ENCODE measurements at regions not wholly inside any gene's neighbourhood (a gene's known extent, or its start where the extent isn't known, plus 50 kb on each side); places are given as distances from the start of the nearest gene placed in this dataset.

DNA sequence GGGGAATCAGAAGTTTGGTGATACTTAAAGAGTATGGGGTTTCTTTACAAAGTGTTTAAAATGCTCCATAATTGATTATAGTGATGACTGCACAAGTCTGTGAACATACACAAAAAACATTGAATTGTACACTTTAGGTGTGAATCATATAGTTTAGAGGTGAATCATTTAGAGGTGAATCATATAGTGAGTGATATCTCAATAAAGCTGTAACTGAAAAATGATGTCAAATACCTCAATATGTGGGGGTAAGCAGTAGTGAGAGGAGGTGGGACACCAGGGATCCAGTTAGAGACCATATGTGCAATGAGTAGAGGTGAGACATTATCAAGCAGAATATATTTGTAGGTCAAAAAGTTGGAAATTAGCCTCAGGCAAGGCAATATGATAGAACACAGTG, 264.5 kb downstream of the PMP22 start:
- Histone ChIP-seq H3K4me2 (no peak overlapping the region), H3K4me3 (no peak overlapping the region), H3K36me3 (replicated peaks; ENCODE audit: insufficient read depth, low read depth) (peaks cover 4% of the 10 kb centered on the region), H3K27me3 (no peaks in the 10 kb centered on the region), H3K9me3 (ENCODE audit: low read depth) (no peaks in the 10 kb centered on the region), H2AFZ (no peak overlapping the region), H3K9me2 (replicated peaks; ENCODE audit: insufficient read depth) (no peaks in the 10 kb centered on the region), H3K27ac (no peak overlapping the region), H4K20me1 (ENCODE audit: insufficient read depth, poor library complexity, severe bottlenecking) (no peaks in the 10 kb centered on the region), H3K79me2 (no peaks in the 10 kb centered on the region), H3K4me1 (ENCODE audit: insufficient read depth) (no peaks in the 10 kb centered on the region)
- DNase-seq (ENCODE audit: low spot score) = no peak
- TF ChIP-seq EZH2 (IDR thresholded peaks at IDR 0.05; ENCODE audit: borderline replicate concordance) = no peak
- TF ChIP-seq, protein P1, sequence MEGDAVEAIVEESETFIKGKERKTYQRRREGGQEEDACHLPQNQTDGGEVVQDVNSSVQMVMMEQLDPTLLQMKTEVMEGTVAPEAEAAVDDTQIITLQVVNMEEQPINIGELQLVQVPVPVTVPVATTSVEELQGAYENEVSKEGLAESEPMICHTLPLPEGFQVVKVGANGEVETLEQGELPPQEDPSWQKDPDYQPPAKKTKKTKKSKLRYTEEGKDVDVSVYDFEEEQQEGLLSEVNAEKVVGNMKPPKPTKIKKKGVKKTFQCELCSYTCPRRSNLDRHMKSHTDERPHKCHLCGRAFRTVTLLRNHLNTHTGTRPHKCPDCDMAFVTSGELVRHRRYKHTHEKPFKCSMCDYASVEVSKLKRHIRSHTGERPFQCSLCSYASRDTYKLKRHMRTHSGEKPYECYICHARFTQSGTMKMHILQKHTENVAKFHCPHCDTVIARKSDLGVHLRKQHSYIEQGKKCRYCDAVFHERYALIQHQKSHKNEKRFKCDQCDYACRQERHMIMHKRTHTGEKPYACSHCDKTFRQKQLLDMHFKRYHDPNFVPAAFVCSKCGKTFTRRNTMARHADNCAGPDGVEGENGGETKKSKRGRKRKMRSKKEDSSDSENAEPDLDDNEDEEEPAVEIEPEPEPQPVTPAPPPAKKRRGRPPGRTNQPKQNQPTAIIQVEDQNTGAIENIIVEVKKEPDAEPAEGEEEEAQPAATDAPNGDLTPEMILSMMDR (IDR thresholded peaks at IDR 0.05; ENCODE audit: poor library complexity) = no peak
- no peak for TF ChIP-seq EZH2phosphoT487 (IDR thresholded peaks at IDR 0.05; ENCODE audit: low read depth, severe bottlenecking, unreplicated experiment)

DNA sequence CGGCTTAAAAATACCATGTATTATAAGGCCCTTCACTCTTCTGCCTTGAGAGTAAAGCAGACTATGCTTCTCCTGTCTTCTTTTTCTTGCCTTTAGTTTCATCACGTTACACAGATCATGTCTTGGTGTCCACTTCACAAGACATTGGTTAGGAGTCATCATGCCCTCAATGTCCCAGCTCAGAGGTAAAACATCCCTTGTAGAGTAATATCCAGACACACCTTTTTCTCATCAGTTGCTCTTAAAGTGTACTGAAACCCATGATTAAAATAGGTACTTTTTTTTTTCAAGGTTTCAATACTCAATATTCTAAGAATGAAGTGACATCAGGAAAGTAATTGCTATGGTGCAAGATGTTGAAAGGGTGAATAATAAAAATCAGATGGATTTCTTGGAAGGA, 267.8 kb downstream of the PMP22 start:
- Histone ChIP-seq H3K36me3 (replicated peaks; ENCODE audit: insufficient read depth, low read depth) (peaks cover 4% of the 10 kb centered on the region), H4K20me1 (ENCODE audit: insufficient read depth, poor library complexity, severe bottlenecking) (no peaks in the 10 kb centered on the region), H2AFZ (no peak overlapping the region), H3K9me2 (replicated peaks; ENCODE audit: insufficient read depth) (no peaks in the 10 kb centered on the region), H3K27me3 (no peaks in the 10 kb centered on the region), H3K4me2 (no peak overlapping the region), H3K79me2 (no peaks in the 10 kb centered on the region), H3K4me3 (no peak overlapping the region), H3K9me3 (ENCODE audit: low read depth) (no peaks in the 10 kb centered on the region), H3K27ac (no peak overlapping the region), H3K4me1 (ENCODE audit: insufficient read depth) (no peaks in the 10 kb centered on the region)
- DNase-seq (ENCODE audit: low spot score) = no peak
- no peak for TF ChIP-seq EZH2phosphoT487 (IDR thresholded peaks at IDR 0.05; ENCODE audit: low read depth, severe bottlenecking, unreplicated experiment)
- TF ChIP-seq, protein P1 (IDR thresholded peaks at IDR 0.05; ENCODE audit: poor library complexity) = no peak
- no peak for TF ChIP-seq EZH2 (IDR thresholded peaks at IDR 0.05; ENCODE audit: borderline replicate concordance)
- 97% methylated on average over 2 of the region's 2 CpGs for WGBS (ENCODE audit: low lambda C conversion rate, missing lambda C conversion rate)

DNA sequence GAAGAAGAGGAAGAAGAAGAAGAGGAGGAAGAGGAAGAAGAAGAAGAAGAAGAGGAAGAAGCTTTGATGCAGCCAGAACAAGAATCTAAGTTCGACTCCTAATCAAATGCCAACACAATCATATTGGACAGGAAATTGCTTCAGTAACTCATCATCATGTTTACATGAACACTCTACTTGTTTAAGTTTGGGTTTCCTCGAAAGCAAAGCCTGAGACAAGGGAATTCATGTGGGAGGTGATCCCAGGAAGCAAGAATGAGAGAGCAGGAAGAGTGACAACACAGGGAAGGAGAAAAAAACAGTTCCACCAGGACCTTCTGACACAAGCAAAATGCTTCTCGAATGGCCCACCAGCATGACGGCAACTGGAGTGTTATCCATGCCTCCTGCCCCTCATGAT, 279.0 kb downstream of the PMP22 start:
- H3K4me3 ChIP-seq = no peak overlapping the region
- no peaks in the 10 kb centered on the region for H3K4me1 ChIP-seq (ENCODE audit: insufficient read depth)
- no peak for DNase-seq (ENCODE audit: low spot score)
- H3K9me3 ChIP-seq (ENCODE audit: low read depth) = no peaks in the 10 kb centered on the region
- no peak overlapping the region for H3K27ac ChIP-seq
- H3K4me2 ChIP-seq = no peak overlapping the region
- H4K20me1 ChIP-seq (ENCODE audit: insufficient read depth, poor library complexity, severe bottlenecking) = no peaks in the 10 kb centered on the region
- no peaks in the 10 kb centered on the region for H3K36me3 ChIP-seq (replicated peaks; ENCODE audit: insufficient read depth, low read depth)
- no peaks in the 10 kb centered on the region for H3K9me2 ChIP-seq (replicated peaks; ENCODE audit: insufficient read depth)
- peaks cover 8% of the 10 kb centered on the region for H3K27me3 ChIP-seq
- no peaks in the 10 kb centered on the region for H3K79me2 ChIP-seq
- TF ChIP-seq EZH2 (IDR thresholded peaks at IDR 0.05; ENCODE audit: borderline replicate concordance) (no peak), EZH2phosphoT487 (IDR thresholded peaks at IDR 0.05; ENCODE audit: low read depth, severe bottlenecking, unreplicated experiment) (no peak)
- TF ChIP-seq, protein P1 (IDR thresholded peaks at IDR 0.05; ENCODE audit: poor library complexity) = no peak
- WGBS (ENCODE audit: low lambda C conversion rate, missing lambda C conversion rate) = 87% methylated on average over 4 of the region's 4 CpGs
- no peak overlapping the region for H2AFZ ChIP-seq

DNA sequence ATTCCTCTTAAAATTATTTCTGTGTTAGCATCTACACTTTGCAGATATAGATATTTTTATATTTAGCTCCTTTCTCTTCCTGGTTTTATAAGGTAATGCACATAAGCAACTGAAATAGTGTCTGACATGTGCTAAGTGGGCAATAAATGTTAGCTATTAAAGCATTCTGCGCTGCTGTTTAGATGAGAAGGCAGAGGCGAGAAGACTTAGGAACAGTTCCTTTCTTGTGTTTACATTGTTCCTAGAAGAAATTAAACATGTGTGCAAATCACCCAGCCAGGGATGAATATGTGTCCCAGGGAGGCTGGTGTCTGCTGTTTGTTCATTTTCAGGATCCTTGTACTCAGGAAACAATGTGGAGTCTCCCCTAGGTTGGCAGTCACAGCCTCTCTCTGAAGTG, 292.3 kb downstream of the PMP22 start:
- Histone ChIP-seq H3K4me1 (ENCODE audit: insufficient read depth) (no peaks in the 10 kb centered on the region), H3K36me3 (replicated peaks; ENCODE audit: insufficient read depth, low read depth) (no peaks in the 10 kb centered on the region), H3K9me2 (replicated peaks; ENCODE audit: insufficient read depth) (no peaks in the 10 kb centered on the region), H3K4me2 (no peak overlapping the region), H3K4me3 (no peak overlapping the region), H4K20me1 (ENCODE audit: insufficient read depth, poor library complexity, severe bottlenecking) (no peaks in the 10 kb centered on the region), H3K79me2 (no peaks in the 10 kb centered on the region), H3K9me3 (ENCODE audit: low read depth) (no peaks in the 10 kb centered on the region), H3K27me3 (no peaks in the 10 kb centered on the region), H2AFZ (no peak overlapping the region), H3K27ac (no peak overlapping the region)
- TF ChIP-seq EZH2 (IDR thresholded peaks at IDR 0.05; ENCODE audit: borderline replicate concordance) (no peak), EZH2phosphoT487 (IDR thresholded peaks at IDR 0.05; ENCODE audit: low read depth, severe bottlenecking, unreplicated experiment) (no peak)
- TF ChIP-seq, protein P1 (IDR thresholded peaks at IDR 0.05; ENCODE audit: poor library complexity) = no peak
- WGBS (ENCODE audit: low lambda C conversion rate, missing lambda C conversion rate) = 91% methylated on average over 2 of the region's 2 CpGs
- no peak for DNase-seq (ENCODE audit: low spot score)

All from hepatocyte (in vitro differentiated cells).